ENCODE measurements at regions not wholly inside any gene's neighbourhood (a gene's known extent, or its start where the extent isn't known, plus 50 kb on each side); places are given as distances from the start of the nearest gene placed in this dataset.

GRCh38 chr10:78571286-78571685 is 497.5 kb upstream of the ZMIZ1 start:
- H3K36me3 ChIP-seq (ENCODE audit: insufficient read depth, low read length) = no peaks in the 10 kb centered on the region
- H3K4me1 ChIP-seq (ENCODE audit: insufficient read depth, low read length, poor library complexity, severe bottlenecking) = no peaks in the 10 kb centered on the region
- CTCF ChIA-PET (ENCODE audit: unreplicated experiment) = no interaction called here
- BruUV-seq (replicated peaks) = no TSS peak
- no peak overlapping the region for H3K4me3 ChIP-seq (ENCODE audit: low read depth, low read length, poor library complexity, severe bottlenecking)
- DNase-seq (ENCODE audit: low spot score) = no peak
- H3K9me2 ChIP-seq (ENCODE audit: insufficient read depth, low read length) = no peaks in the 10 kb centered on the region
- H3K27ac ChIP-seq (ENCODE audit: low read depth, low read length, poor library complexity, severe bottlenecking) = no peak overlapping the region
- H3K79me2 ChIP-seq (ENCODE audit: insufficient read depth, low read depth, low read length) = no peaks in the 10 kb centered on the region
- POLR2A ChIA-PET = no interaction called here
- intact Hi-C loops (cut with micrococcal nuclease; ENCODE audit: unreplicated experiment) = no loop called here
- H2AFZ ChIP-seq (ENCODE audit: low read length) = no peak overlapping the region
- H3K4me2 ChIP-seq (ENCODE audit: low read length) = no peak overlapping the region
- H3K9me3 ChIP-seq (ENCODE audit: low read length) = no peaks in the 10 kb centered on the region
- no peak for TF ChIP-seq CTCF (conservative IDR thresholded peaks at IDR 0.05; ENCODE audit: low read length)
- TF ChIP-seq EZH2phosphoT487 (IDR thresholded peaks at IDR 0.05; ENCODE audit: borderline replicate concordance, low read depth, low read length) = no peak
- no peaks in the 10 kb centered on the region for H4K20me1 ChIP-seq (ENCODE audit: insufficient read depth, low read length)

- no peak overlapping the region for H3K4me2 ChIP-seq (ENCODE audit: low read length)
- no peak overlapping the region for H3K4me3 ChIP-seq (ENCODE audit: low read depth, low read length, poor library complexity, severe bottlenecking)
- no peak for TF ChIP-seq CTCF (conservative IDR thresholded peaks at IDR 0.05; ENCODE audit: low read length)
- TF ChIP-seq EZH2phosphoT487 (IDR thresholded peaks at IDR 0.05; ENCODE audit: borderline replicate concordance, low read depth, low read length) = no peak
- H2AFZ ChIP-seq (ENCODE audit: low read length) = no peak overlapping the region
- no peaks in the 10 kb centered on the region for H3K36me3 ChIP-seq (ENCODE audit: insufficient read depth, low read length)
- DNase-seq (ENCODE audit: low spot score) = no peak
- H3K9me3 ChIP-seq (ENCODE audit: low read length) = no peaks in the 10 kb centered on the region
- no peaks in the 10 kb centered on the region for H3K4me1 ChIP-seq (ENCODE audit: insufficient read depth, low read length, poor library complexity, severe bottlenecking)
- H3K79me2 ChIP-seq (ENCODE audit: insufficient read depth, low read depth, low read length) = no peaks in the 10 kb centered on the region
- intact Hi-C loops (cut with micrococcal nuclease; ENCODE audit: unreplicated experiment) = no loop called here
- no peaks in the 10 kb centered on the region for H3K9me2 ChIP-seq (ENCODE audit: insufficient read depth, low read length)
- H3K27ac ChIP-seq (ENCODE audit: low read depth, low read length, poor library complexity, severe bottlenecking) = no peak overlapping the region
- POLR2A ChIA-PET = no interaction called here
- no TSS peak for BruUV-seq (replicated peaks)
- H4K20me1 ChIP-seq (ENCODE audit: insufficient read depth, low read length) = no peaks in the 10 kb centered on the region
- CTCF ChIA-PET (ENCODE audit: unreplicated experiment) = no interaction called here
Observed at GRCh38 chr10:78571891-78572290, 496.9 kb upstream of the ZMIZ1 start.

- no peak overlapping the region for H3K4me2 ChIP-seq (ENCODE audit: low read length)
- intact Hi-C loops (cut with micrococcal nuclease; ENCODE audit: unreplicated experiment) = no loop called here
- H3K4me1 ChIP-seq (ENCODE audit: insufficient read depth, low read length, poor library complexity, severe bottlenecking) = peaks cover 1% of the 10 kb centered on the region
- no peaks in the 10 kb centered on the region for H3K9me3 ChIP-seq (ENCODE audit: low read length)
- BruUV-seq (replicated peaks) = no TSS peak
- TF ChIP-seq EZH2phosphoT487 (IDR thresholded peaks at IDR 0.05; ENCODE audit: borderline replicate concordance, low read depth, low read length) (no peak), CTCF (conservative IDR thresholded peaks at IDR 0.05; ENCODE audit: low read length) (no peak)
- no peaks in the 10 kb centered on the region for H3K36me3 ChIP-seq (ENCODE audit: insufficient read depth, low read length)
- no peaks in the 10 kb centered on the region for H4K20me1 ChIP-seq (ENCODE audit: insufficient read depth, low read length)
- POLR2A ChIA-PET = no interaction called here
- H3K9me2 ChIP-seq (ENCODE audit: insufficient read depth, low read length) = no peaks in the 10 kb centered on the region
- H3K79me2 ChIP-seq (ENCODE audit: insufficient read depth, low read depth, low read length) = no peaks in the 10 kb centered on the region
- no peak overlapping the region for H3K4me3 ChIP-seq (ENCODE audit: low read depth, low read length, poor library complexity, severe bottlenecking)
- no peak for DNase-seq (ENCODE audit: low spot score)
- H2AFZ ChIP-seq (ENCODE audit: low read length) = no peak overlapping the region
- H3K27ac ChIP-seq (ENCODE audit: low read depth, low read length, poor library complexity, severe bottlenecking) = no peak overlapping the region
- CTCF ChIA-PET (ENCODE audit: unreplicated experiment) = no interaction called here
Observed at GRCh38 chr10:78572565-78572964, 496.2 kb upstream of the ZMIZ1 start.

Measured in OCI-LY7 (cell line).